ENCODE measurements at regions not wholly inside any gene's neighbourhood (a gene's known extent, or its start where the extent isn't known, plus 50 kb on each side); places are given as distances from the start of the nearest gene placed in this dataset.

GRCh38 chr12:88953029-88953586 is 372.8 kb upstream of the KITLG start:
- TF ChIP-seq YY1 (IDR thresholded peaks at IDR 0.05; ENCODE audit: low read depth) (no peak), EGR1 (IDR thresholded peaks at IDR 0.05) (no peak), RAD21 (IDR thresholded peaks at IDR 0.05; ENCODE audit: low read depth) (no peak)
